EL (cell line): ENCODE measurements at regions not wholly inside any gene's neighbourhood (a gene's known extent, or its start where the extent isn't known, plus 50 kb on each side); places are given as distances from the start of the nearest gene placed in this dataset.
"Not testable (repeated sequence)": the region's sequence is repeated elsewhere in the genome, so short reads cannot be mapped to it uniquely, and the experiment has no call there.

Source experiments
- DNase-seq: peaks from one replicate; pipeline ENCODE4 v3.0.0-alpha.2; 2016

DNA sequence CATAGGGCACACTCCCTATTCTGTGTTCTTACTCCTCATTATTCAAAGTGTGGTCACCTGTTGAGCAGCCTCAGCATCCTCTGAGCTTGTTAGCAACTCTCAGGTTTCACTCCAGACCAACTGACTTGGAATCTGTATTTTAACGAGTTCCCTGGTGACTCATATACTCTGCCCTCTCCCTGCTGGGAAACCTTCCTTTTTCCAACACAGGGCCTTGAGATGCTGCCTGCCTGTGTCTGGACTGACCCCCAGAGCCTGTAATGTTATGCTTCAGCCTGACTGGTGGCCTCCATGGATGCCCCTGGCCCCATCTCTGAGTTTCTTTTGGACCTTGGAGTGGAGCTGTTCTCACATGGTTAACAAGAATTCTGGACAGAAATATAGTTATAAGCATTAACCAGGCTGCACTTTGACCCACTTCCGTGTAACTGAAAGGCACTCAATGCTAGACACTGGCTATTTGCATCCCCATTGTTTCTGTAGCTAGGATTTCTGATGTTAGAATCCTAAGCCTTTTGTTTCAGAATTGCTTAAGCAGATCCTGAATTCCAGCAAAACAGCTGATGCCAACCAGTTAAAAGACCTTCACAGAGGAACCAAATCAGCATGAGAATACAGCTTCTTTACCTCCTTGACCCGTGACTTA lies 262.6 kb downstream of the STIM2 start:
- peak; percentile 29 for DNase-seq

DNA sequence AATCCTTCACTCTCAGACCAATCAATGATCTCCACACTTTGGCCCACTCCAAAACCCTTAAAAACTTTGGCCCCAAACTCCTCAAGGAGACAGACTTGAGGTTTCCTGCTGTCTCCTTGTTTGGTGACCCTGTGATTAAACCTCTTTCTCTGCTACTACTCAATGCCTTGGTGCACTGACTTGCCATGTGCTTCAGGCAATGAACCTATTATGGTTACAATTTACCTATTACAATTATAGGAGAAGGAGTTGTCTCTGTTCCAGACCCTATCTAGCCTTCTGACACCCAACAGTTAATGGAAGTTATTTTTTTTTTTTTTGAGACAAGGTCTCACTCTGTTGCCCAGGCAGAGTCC lies 263.1 kb downstream of the STIM2 start:
- DNase-seq: no peak

DNA sequence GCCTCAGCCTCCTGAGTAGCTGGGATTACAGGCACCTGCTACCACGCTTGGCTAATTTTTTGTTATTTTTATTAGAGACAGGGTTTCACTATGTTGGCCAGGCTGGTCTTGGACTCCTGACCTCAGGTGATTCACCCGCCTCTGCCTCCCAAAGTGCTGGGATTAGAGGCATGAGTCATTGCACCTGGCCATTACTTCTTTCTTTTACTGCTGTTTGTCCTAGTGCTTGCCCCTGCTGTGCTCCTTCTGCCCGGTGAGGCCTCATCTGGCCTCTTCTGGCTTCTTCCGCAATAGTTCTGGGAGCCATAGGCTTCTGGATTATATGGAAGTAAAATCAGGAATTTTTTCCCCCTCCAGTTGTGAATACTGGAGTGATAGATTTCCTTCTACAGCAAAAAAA lies 266.3 kb downstream of the STIM2 start:
- DNase-seq: not testable (repeated sequence)

- no peak for DNase-seq
Observed at GRCh38 chr4:27128443-27128842, 267.8 kb downstream of the STIM2 start.

- DNase-seq: no peak
Observed at GRCh38 chr4:27129871-27130366, 269.3 kb downstream of the STIM2 start.

DNA sequence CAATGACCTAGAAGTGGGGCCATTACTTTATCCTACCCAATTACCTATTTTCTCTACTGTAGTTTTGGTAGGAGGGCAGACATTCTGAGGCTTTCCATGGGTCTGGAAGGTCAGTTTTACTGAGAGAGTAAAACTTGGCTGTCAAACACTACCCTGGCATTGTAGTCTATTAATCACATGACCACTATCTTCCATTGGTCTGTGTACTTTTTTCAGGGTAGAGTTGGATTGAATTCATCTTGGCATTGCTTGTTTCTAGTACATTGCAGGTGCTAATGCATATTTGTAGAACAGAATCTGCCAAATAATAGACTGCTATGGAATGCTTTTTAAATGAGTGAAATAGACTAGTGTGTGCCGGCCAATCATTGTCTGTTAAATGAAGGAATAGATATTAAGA lies 271.9 kb downstream of the STIM2 start:
- no peak for DNase-seq

GRCh38 chr4:27140486-27140885 lies 279.8 kb downstream of the STIM2 start:
- no peak for DNase-seq

DNA sequence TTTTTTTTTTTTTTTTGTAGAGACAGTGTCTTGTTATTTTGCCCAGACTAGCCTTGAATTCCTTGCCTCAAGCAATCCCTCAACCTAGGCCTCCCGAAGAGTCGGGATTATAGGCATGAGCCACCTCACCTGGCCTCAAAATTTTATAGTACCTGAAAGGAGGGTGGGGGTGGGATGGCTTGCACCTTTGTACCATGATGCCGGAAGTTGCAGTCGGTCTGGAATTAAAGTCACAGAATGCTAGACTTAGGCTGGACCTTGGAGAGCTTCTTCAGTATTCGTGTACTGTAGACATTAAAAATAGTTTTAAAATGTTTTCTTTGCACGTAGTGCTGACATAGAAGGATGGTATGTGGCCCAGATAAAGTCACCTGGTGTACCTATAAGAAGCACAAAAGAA lies 280.9 kb downstream of the STIM2 start:
- DNase-seq: no peak

- no peak for DNase-seq
Observed at GRCh38 chr4:27142841-27143240, 282.2 kb downstream of the STIM2 start.

DNA sequence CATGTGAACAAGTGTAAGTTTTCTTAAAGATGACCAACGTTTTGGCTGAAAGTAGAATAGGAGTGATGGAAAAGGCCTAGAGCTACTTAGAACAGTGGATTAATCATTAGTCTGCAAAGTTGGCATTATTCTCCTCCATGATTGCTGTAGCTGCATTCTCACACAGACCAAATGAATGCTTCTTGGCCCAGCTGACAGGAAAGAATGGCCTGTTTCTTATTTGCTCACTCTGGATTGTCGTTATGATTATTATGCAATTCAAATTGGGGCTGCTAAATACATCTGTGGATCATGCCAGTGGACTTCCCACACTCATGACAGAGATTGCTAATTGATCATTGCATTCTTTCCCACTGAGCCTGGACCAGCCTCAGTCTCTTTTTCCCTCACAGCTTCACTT lies 285.0 kb downstream of the STIM2 start:
- DNase-seq: no peak

DNA sequence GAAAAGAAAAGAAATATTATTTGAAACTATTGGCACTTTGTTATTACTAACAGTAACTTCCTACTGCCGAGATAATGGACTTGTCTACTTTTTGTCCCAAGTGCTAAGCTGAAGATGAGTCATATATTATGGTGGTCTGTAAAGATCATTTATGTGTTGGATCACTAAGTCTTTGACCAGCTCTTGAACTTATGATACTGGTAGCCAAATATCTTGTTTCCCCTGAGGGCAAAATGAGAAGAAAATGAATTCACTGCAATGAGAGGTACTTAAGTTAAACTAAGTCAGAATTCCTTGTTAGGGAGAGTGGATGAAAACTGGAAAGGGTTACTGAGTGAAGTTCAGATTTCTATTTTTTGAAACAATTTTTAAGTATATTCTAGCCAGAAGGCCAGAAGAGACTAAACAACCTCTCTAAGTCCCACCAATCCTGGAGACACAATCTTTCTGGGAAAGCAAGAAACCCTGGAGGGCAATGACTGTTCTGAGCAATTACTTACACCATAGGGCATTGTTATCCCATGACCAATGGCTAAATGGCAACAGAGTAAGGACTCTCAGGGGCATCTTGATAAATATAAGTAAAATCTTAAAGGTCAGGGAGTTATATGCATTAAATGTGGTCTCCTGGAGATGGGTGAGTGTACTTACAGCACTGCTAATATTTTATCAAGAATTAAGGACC lies 287.7 kb downstream of the STIM2 start:
- peak; percentile 53 for DNase-seq

- peak; percentile 58 for DNase-seq
Observed at GRCh38 chr4:27149541-27150212, 289.0 kb downstream of the STIM2 start.

DNA sequence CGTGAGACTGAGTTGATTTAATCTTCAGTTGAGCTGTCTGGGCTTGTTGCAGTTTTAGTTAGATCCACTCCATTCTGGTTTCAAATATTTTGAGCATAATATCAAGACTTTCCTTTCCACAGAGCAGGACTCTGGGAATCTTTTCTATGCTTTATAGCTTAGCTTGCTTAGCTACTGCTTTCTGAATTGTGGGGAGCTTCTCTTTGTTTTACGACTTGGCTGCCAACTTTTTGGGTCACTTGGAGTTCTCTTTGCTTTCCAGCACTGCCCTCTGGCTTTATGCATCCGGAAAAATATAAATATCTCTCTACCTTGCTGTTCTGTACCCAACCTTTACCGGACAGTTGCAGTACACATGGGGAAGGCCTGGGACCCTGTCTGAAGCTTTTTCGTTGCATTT lies 292.1 kb downstream of the STIM2 start:
- no peak for DNase-seq

DNA sequence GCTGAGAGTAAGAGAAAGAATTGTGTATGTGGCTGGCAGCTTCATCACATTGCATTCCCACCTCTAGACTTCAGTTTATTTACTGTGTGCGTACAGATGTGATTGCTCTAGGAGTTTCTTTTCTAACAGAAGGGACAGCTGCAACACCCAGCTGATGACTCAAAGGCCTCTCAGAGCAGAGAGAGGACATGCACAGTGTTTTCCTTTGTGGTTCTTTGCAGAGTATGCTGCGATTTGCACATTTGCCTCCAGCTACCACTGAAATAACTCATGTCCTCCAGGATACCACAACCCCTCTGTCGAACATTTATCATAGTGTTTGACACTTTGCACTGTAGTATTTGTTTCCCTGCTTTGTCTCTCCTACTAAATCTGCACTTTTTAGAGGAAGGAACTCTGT lies 294.1 kb downstream of the STIM2 start:
- DNase-seq: peak; percentile 85

- DNase-seq: no peak
Observed at GRCh38 chr4:27161191-27161590, 300.6 kb downstream of the STIM2 start.

- DNase-seq: no peak
Observed at GRCh38 chr4:27168783-27169182, 308.1 kb downstream of the STIM2 start.

GRCh38 chr4:27173280-27173679 lies 312.6 kb downstream of the STIM2 start:
- DNase-seq: no peak

- DNase-seq: peak; percentile 56
Observed at GRCh38 chr4:27176400-27176799, 315.8 kb downstream of the STIM2 start.

DNA sequence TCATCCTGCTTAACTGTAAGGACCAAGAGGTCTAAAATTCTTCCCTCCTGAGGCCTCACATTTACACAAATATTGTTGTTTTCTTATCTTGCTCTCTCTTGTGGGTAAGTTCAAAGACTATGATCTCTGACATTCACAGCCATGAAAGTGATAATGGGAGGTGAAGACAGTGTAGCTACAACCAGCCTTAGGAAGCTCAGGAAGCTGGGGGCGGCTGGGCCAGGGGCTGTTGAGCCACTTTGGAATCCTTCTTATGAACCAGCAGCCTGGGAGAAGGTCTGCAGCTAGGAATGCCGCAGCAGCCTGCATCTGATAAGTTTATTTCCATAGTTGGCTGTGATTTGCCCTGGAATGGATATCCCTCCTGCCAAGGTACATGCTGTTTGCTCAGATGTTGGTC lies 316.2 kb downstream of the STIM2 start:
- DNase-seq: no peak

GRCh38 chr4:27178061-27178460 lies 317.4 kb downstream of the STIM2 start:
- DNase-seq: no peak

GRCh38 chr4:27181693-27182092 lies 321.1 kb downstream of the STIM2 start:
- no peak for DNase-seq

DNA sequence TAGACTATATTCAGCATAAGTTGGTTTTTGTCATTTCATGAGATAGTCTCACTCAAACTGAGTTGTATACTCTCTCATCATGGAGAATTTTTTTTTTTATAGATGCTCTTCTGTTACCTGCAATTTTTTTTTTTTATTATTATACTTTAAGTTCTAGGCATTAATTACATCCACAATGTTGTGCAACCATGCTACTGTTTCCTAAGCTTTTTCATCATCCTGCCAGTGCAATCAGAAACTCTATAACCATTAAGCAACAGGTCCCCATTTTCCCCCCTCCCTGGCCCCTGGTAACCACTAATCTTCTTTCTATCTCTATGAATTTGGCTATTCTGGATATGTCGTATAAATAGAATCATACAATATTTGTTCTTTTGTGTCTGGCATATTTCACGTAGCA lies 321.6 kb downstream of the STIM2 start:
- no peak for DNase-seq

DNA sequence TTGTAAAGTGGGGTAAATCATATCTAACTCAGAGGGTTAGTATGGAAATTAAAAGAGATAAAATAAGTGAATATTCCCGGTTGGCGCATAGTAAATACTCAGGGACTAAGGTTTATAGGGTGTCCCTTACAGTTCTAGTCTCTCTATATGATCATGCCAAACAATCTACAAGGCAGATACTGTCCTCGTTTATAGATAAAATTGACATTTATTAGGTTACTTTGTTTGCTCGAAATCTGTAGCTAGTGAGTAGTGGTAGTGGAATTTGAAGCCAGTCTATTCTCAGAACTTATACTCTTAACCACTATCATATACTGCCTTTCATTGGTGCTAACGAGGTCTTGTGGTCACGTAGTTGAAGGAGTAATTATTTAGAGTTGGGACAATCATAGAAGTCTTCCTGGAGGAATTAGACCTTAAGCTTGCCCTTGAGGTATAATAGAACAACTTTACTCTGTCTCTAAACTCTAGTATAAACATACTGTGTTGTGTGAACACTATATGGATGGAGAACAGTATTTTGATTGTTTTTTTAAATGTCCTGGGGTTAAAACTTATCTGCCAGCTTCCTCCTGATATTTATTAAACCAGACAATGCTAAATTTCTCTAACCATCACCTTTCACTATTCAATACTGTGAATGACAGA lies 324.0 kb downstream of the STIM2 start:
- DNase-seq: no peak

- DNase-seq: no peak
Observed at GRCh38 chr4:27186710-27187109, 326.1 kb downstream of the STIM2 start.
